Hematopoietic multipotent progenitor cell treated with erythropoietin and hydrocortisone succinate and interleukin-3 and kit ligand, for 17 days (in vitro differentiated cells): ENCODE measurements at regions not wholly inside any gene's neighbourhood (a gene's known extent, or its start where the extent isn't known, plus 50 kb on each side); places are given as distances from the start of the nearest gene placed in this dataset.
"Not testable (repeated sequence)": the region's sequence is repeated elsewhere in the genome, so short reads cannot be mapped to it uniquely, and the experiment has no call there.

Experiments used
- DNase-seq: peaks from one replicate; pipeline ENCODE4 v3.0.0-alpha.2; 2015; ENCODE audit warnings: low spot score

- DNase-seq = no peak
Measured at GRCh38 chr2:239745386-239746227, 279.5 kb downstream of the NDUFA10 start.

GRCh38 chr2:239744706-239745340, 280.3 kb downstream of the NDUFA10 start:
- no peak for DNase-seq

GRCh38 chr2:239743206-239743605, 281.9 kb downstream of the NDUFA10 start:
- no peak for DNase-seq

- no peak for DNase-seq
Measured at GRCh38 chr2:239742377-239742776, 282.8 kb downstream of the NDUFA10 start.

- no peak for DNase-seq
Measured at GRCh38 chr2:239739206-239739605, 285.9 kb downstream of the NDUFA10 start.

GRCh38 chr2:239738159-239738558, 287.0 kb downstream of the NDUFA10 start:
- DNase-seq = no peak

- DNase-seq = no peak
Measured at GRCh38 chr2:239737144-239737463, 288.0 kb downstream of the NDUFA10 start.

GRCh38 chr2:239736358-239737143, 288.6 kb downstream of the NDUFA10 start:
- no peak for DNase-seq

GRCh38 chr2:239735829-239736357, 289.2 kb downstream of the NDUFA10 start:
- no peak for DNase-seq

- DNase-seq = no peak
Measured at GRCh38 chr2:239735131-239735828, 289.9 kb downstream of the NDUFA10 start.

- no peak for DNase-seq
Measured at GRCh38 chr2:239734436-239735005, 290.6 kb downstream of the NDUFA10 start.

GRCh38 chr2:239732666-239733010, 292.5 kb downstream of the NDUFA10 start:
- DNase-seq = no peak

- DNase-seq = no peak
Measured at GRCh38 chr2:239731998-239732665, 293.0 kb downstream of the NDUFA10 start.

GRCh38 chr2:239731422-239731821, 293.7 kb downstream of the NDUFA10 start:
- no peak for DNase-seq

- no peak for DNase-seq
Measured at GRCh38 chr2:239730897-239731296, 294.2 kb downstream of the NDUFA10 start.

- DNase-seq = not testable (repeated sequence)
Measured at GRCh38 chr2:239730567-239730882, 294.6 kb downstream of the NDUFA10 start.

GRCh38 chr2:239729681-239730566, 295.2 kb downstream of the NDUFA10 start:
- DNase-seq = no peak

- no peak for DNase-seq
Measured at GRCh38 chr2:239729151-239729550, 296.0 kb downstream of the NDUFA10 start.

GRCh38 chr2:239728751-239729150, 296.4 kb downstream of the NDUFA10 start:
- no peak for DNase-seq
